ENCODE measurements at regions not wholly inside any gene's neighbourhood (a gene's known extent, or its start where the extent isn't known, plus 50 kb on each side); places are given as distances from the start of the nearest gene placed in this dataset.

DNA sequence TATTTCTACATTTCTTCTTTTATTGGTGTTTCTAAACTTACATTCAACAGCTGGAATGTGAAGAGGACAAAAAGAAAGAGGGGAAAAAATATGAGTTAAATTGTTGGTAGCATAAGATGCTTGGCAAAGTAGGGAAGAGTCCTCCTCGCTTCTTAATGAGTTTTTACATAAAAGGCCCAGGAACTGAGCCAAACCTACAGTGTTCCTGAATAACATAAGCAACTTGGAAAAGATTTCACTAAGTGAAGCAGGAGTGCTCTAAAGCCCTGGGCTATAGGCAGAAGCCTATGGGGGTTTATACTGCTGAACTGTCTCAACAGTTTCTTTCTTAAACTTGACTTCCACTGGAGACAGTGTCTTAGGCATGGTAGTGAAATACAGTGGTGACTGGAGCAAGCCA lies 115.0 kb upstream of the USP25 start:
- no peak for TF ChIP-seq POLR2A (IDR thresholded peaks at IDR 0.05; ENCODE audit: low read depth, low read length)
- TF ChIP-seq TAF1 (IDR thresholded peaks at IDR 0.05; ENCODE audit: low read depth, low read length): no peak
